Keratinocyte (primary cell): ENCODE measurements at regions not wholly inside any gene's neighbourhood (a gene's known extent, or its start where the extent isn't known, plus 50 kb on each side); places are given as distances from the start of the nearest gene placed in this dataset.

Experiments
- DNase-seq: peaks from one replicate; pipeline ENCODE4 v3.0.0-alpha.2; 2011; ENCODE audit warnings: low read depth, missing footprints, low spot score
- FAIRE-seq: peaks from 2 replicates; lab custom pipeline; 2011; peaks lifted over from hg19 to GRCh38; lab: Jason Lieb, UNC
- H2AFZ ChIP-seq: 2 replicates; pipeline ENCODE4 v1.6.0; 2012; ENCODE audit warnings: low read length, control low read depth, inconsistent platforms; ENCODE audit not compliant: control insufficient read depth
- H3K27ac ChIP-seq: 2 replicates; pipeline ENCODE4 v1.5.1; 2011; ENCODE audit warnings: low read length; ENCODE audit not compliant: control insufficient read depth, insufficient read depth
- H3K27me3 ChIP-seq: 3 replicates; pipeline ENCODE4 v1.6.0; 2011; ENCODE audit warnings: low read length; ENCODE audit not compliant: control insufficient read depth, insufficient read depth; ENCODE audit errors: extremely low read depth
- H3K36me3 ChIP-seq, 2 experiments: 2 replicates in 1 of 2; 3 replicates in 1 of 2; pipeline ENCODE4 v1.5.1; 2011; ENCODE audit warnings: low read length in 2 of 2, mild to moderate bottlenecking in 1 of 2; ENCODE audit not compliant: control insufficient read depth in 2 of 2, insufficient read depth in 2 of 2; ENCODE audit errors: extremely low read depth in 1 of 2
- H3K4me1 ChIP-seq: 3 replicates; pipeline ENCODE4 v1.5.1; 2011; ENCODE audit warnings: low read length; ENCODE audit not compliant: control insufficient read depth, insufficient read depth; ENCODE audit errors: extremely low read depth
- H3K4me2 ChIP-seq: 3 replicates; pipeline ENCODE4 v1.6.0; 2011; ENCODE audit warnings: low read depth, low read length; ENCODE audit not compliant: control insufficient read depth, insufficient read depth; ENCODE audit errors: extremely low read depth
- H3K4me3 ChIP-seq, 3 experiments: fragments of 200-600 bp in 1 of 3; sonication (generic) in 1 of 3; 2 replicates in 2 of 3; 3 replicates in 1 of 3; pipeline ENCODE4 v1.5.1; 2011 to 2016; ENCODE audit warnings: low read length in 3 of 3, mild to moderate bottlenecking in 3 of 3, control low read depth in 2 of 3, inconsistent platforms in 1 of 3, low read depth in 1 of 3, mixed read lengths in 1 of 3, mixed run types in 1 of 3, moderate library complexity in 1 of 3; ENCODE audit not compliant: control insufficient read depth in 2 of 3, insufficient read depth in 2 of 3; ENCODE audit errors: extremely low read depth in 1 of 3
- H3K79me2 ChIP-seq: 2 replicates; pipeline ENCODE4 v1.6.0; 2012; ENCODE audit warnings: low read length; ENCODE audit not compliant: control insufficient read depth, insufficient read depth
- H3K9ac ChIP-seq: 3 replicates; pipeline ENCODE4 v1.6.0; 2011; ENCODE audit warnings: low read length; ENCODE audit not compliant: control insufficient read depth, insufficient read depth; ENCODE audit errors: extremely low read depth
- H3K9me1 ChIP-seq: 3 replicates; pipeline ENCODE4 v1.6.0; 2011; ENCODE audit warnings: low read length; ENCODE audit not compliant: control insufficient read depth, insufficient read depth; ENCODE audit errors: extremely low read depth
- H3K9me3 ChIP-seq: 2 replicates; pipeline ENCODE4 v1.5.1; 2012; ENCODE audit warnings: low read depth, low read length; ENCODE audit not compliant: control insufficient read depth
- H4K20me1 ChIP-seq: 3 replicates; pipeline ENCODE4 v1.6.0; 2011; ENCODE audit warnings: low read length; ENCODE audit not compliant: control insufficient read depth, insufficient read depth; ENCODE audit errors: extremely low read depth
- EZH2 ChIP-seq: IDR thresholded peaks from one replicate; pipeline ENCODE4 v1.6.1; 2012; ENCODE audit warnings: inconsistent platforms, mild to moderate bottlenecking, low read length, moderate library complexity
- dilution Hi-C: fragments of 300-500 bp; cut with MboI; formaldehyde crosslinking; loops from one replicate; pipeline ENCODE4 v1.7.0; 2020; ENCODE audit warnings: low sequenced_read_pairs; ENCODE audit not compliant: extremely low pct_ligation_motif_present
- TF ChIP-seq, protein P1 (sequence below), 3 experiments: IDR thresholded peaks in 1 of 3; conservative IDR thresholded peaks in 1 of 3; optimal IDR thresholded peaks in 1 of 3; 2 replicates in 2 of 3; 3 replicates in 1 of 3; pipeline versions ENCODE3 to v1.5.1; 2011; ENCODE audit warnings: low read length in 3 of 3, mild to moderate bottlenecking in 3 of 3, moderate library complexity in 2 of 3, control low read depth in 1 of 3, inconsistent platforms in 1 of 3; ENCODE audit not compliant: insufficient read depth in 2 of 3; ENCODE audit errors: extremely low read depth in 1 of 3

DNA sequence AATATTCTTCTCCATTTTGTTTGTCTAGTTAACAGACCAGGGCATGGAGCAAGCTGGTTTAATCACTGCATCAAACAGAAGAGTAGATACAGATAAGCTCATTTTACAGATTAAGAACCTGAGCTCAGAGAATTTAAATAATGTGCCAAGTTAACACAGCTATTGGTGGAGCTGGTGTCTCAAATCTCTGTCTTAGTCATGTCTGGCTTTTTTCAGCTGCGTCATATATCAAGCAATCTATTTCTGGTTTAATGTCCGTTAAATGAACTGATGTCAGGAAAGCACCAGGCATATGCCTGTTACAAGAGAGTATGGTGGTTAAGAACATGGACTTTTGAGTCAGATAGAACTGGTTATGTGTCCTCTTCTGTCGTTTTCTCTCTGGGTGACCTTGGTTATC is 79.8 kb upstream of the ADGRA3 start:
- H2AFZ ChIP-seq = no peak overlapping the region
- dilution Hi-C loops = no loop called here
- H3K9ac ChIP-seq = no peak overlapping the region
- DNase-seq = no peak
- H3K79me2 ChIP-seq = no peaks in the 10 kb centered on the region
- no peaks in the 10 kb centered on the region for H3K9me1 ChIP-seq
- H4K20me1 ChIP-seq = no peaks in the 10 kb centered on the region
- H3K27me3 ChIP-seq = no peaks in the 10 kb centered on the region
- no peaks in the 10 kb centered on the region for H3K9me3 ChIP-seq
- no peak for FAIRE-seq
- H3K27ac ChIP-seq = no peak overlapping the region
- no peak overlapping the region for H3K4me2 ChIP-seq
- no peak for TF ChIP-seq EZH2
- TF ChIP-seq, protein P1, sequence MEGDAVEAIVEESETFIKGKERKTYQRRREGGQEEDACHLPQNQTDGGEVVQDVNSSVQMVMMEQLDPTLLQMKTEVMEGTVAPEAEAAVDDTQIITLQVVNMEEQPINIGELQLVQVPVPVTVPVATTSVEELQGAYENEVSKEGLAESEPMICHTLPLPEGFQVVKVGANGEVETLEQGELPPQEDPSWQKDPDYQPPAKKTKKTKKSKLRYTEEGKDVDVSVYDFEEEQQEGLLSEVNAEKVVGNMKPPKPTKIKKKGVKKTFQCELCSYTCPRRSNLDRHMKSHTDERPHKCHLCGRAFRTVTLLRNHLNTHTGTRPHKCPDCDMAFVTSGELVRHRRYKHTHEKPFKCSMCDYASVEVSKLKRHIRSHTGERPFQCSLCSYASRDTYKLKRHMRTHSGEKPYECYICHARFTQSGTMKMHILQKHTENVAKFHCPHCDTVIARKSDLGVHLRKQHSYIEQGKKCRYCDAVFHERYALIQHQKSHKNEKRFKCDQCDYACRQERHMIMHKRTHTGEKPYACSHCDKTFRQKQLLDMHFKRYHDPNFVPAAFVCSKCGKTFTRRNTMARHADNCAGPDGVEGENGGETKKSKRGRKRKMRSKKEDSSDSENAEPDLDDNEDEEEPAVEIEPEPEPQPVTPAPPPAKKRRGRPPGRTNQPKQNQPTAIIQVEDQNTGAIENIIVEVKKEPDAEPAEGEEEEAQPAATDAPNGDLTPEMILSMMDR (optimal IDR thresholded peaks at IDR 0.05 in 1 of 3, IDR thresholded peaks at IDR 0.05 in 1 of 3, conservative IDR thresholded peaks at IDR 0.05 in 1 of 3; ENCODE audit: extremely low read depth in 1 of 3, insufficient read depth in 2 of 3, low read length in 3 of 3) = no peak
- no peaks in the 10 kb centered on the region for H3K36me3 ChIP-seq
- H3K4me3 ChIP-seq = no peak overlapping the region
- H3K4me1 ChIP-seq = no peaks in the 10 kb centered on the region

DNA sequence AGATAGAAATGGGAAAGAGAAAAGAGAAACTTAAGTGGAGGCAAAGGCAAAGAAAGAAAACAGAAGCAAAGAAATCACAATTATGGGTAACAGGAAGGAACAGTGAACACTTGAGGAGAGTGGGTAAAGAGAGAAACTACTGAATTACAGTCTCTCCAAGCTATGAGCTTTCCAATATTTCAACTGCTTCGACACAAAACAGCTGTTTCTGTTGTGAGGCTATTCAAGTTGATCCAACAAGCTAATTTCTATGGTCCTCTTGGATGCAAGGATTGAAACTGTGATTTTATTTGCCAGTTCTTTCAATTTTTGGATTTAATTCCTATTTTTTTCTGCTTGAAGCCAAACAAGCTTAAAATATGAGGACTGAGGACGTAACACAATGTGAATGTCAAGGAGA is 80.5 kb upstream of the ADGRA3 start:
- FAIRE-seq (no peak), DNase-seq (no peak)
- Histone ChIP-seq H3K79me2 (no peaks in the 10 kb centered on the region), H3K27me3 (no peaks in the 10 kb centered on the region), H3K9me1 (no peaks in the 10 kb centered on the region), H3K9ac (no peak overlapping the region), H2AFZ (no peak overlapping the region), H3K4me2 (no peak overlapping the region), H3K4me1 (no peaks in the 10 kb centered on the region), H3K36me3 (no peaks in the 10 kb centered on the region), H3K9me3 (no peaks in the 10 kb centered on the region), H3K27ac (no peak overlapping the region), H4K20me1 (no peaks in the 10 kb centered on the region), H3K4me3 (no peak overlapping the region)
- TF ChIP-seq, protein P1 (optimal IDR thresholded peaks at IDR 0.05 in 1 of 3, IDR thresholded peaks at IDR 0.05 in 1 of 3, conservative IDR thresholded peaks at IDR 0.05 in 1 of 3; ENCODE audit: extremely low read depth in 1 of 3, insufficient read depth in 2 of 3, low read length in 3 of 3) = no peak
- TF ChIP-seq EZH2 = no peak
- dilution Hi-C loops = no loop called here
